ENCODE measurements at regions not wholly inside any gene's neighbourhood (a gene's known extent, or its start where the extent isn't known, plus 50 kb on each side); places are given as distances from the start of the nearest gene placed in this dataset.
"Not testable (repeated sequence)": the region's sequence is repeated elsewhere in the genome, so short reads cannot be mapped to it uniquely, and the experiment has no call there.

DNA sequence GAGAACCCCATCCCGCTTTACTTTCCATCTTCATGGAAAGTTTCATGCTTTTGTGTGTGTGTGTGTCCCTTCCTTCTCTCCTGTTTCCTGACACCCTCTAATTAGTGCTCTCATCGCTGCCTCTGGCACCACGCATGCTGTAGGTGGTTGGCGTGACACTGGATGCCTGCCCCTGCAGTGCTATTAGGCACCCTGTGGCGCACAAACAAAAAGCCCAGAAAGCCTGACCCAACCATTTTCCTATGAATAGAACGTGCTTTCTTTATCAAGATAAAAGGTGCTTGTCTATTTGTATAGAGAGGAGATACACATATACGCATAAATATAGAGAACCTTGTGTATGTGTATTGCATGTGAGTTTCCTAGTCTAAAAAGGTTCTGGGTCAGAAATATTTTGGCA is 120.8 kb upstream of the CDCA7L start:
- intact Hi-C loops (cut with micrococcal nuclease) = no loop called here

- intact Hi-C loops (cut with micrococcal nuclease) = no loop called here
Observed at GRCh38 chr7:22064816-22065215, 119.1 kb upstream of the CDCA7L start.

DNA sequence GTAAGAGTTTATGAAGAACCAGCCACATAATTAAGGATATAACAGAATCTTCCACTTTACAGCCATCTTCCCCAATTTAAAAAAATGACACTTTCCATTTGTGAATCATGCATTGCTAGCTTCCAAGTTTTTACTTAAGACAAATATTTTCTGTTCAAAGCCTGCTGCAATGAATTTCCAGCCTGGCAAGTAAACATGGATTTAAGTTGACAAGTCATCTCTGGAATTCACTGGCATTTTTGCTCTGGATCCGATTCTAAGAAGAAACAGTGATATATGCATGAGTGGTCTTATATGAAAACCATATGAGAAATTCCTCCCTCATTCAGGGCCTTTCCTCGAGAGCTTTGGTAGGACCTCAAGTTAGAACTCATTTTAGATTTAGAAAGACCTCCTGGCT is 116.1 kb upstream of the CDCA7L start:
- intact Hi-C loops (cut with micrococcal nuclease) = no loop called here

DNA sequence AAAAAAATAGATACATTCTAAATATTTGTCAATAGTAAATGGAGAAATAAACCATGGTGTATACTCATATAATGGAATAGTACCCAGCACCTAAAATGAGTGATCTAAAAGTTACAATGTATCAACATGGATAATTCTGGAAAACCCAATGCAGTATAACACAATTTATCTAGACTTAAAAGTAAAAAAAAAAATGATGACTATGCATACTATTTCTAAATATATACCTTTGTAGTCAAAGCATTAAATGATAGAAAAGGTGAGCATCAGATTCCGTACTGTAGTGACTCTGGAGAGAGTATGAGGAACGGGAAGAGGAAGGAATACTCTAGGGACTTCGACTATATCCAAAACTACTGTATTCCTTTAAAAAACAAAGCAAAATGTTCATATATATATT is 115.2 kb upstream of the CDCA7L start:
- intact Hi-C loops (cut with micrococcal nuclease) = no loop called here

GRCh38 chr7:22060197-22060596 is 114.5 kb upstream of the CDCA7L start:
- intact Hi-C loops (cut with micrococcal nuclease) = no loop called here

- intact Hi-C loops (cut with micrococcal nuclease) = no loop called here
Observed at GRCh38 chr7:22055226-22055625, 109.5 kb upstream of the CDCA7L start.

GRCh38 chr7:22052674-22053365 is 107.1 kb upstream of the CDCA7L start:
- intact Hi-C loops (cut with micrococcal nuclease) = no loop called here

- intact Hi-C loops (cut with micrococcal nuclease) = no loop called here
Observed at GRCh38 chr7:22051886-22052673, 106.4 kb upstream of the CDCA7L start.

DNA sequence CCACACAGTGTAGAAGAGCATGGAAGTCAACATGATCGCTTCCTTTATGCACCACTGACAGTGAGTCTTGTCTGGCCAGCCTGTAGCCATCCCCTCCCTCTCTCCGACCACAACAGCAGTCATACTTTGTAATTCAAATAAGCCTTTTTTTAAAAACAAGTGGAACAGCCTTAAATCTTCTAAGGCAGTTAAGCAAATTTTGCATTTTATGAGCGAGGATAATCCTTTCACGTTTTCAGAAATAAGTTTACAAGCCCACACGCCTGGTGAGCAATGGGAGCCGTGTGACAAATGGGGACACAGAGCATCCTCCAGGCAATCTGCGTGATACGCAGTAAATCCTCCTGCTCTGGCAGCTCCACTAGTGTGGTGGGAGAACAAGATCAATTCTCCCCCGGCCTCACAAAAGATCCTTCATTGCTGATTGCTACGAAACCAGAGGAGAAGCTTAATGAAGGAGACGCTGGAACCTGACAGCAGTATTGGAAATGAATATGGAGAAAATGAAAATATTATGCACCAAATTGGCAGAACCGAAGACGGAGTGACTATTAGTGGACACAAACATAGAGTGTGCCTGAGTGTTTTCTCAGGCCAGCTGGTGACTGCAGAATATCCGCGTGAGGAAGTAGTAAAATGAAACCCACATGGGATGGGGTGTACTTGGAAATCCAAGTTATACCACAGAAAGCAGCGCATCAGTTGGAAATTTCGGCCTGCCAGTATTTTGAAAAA is 104.2 kb upstream of the CDCA7L start:
- intact Hi-C loops (cut with micrococcal nuclease) = no loop called here

GRCh38 chr7:22043367-22043766 is 97.7 kb upstream of the CDCA7L start:
- intact Hi-C loops (cut with micrococcal nuclease) = no loop called here

DNA sequence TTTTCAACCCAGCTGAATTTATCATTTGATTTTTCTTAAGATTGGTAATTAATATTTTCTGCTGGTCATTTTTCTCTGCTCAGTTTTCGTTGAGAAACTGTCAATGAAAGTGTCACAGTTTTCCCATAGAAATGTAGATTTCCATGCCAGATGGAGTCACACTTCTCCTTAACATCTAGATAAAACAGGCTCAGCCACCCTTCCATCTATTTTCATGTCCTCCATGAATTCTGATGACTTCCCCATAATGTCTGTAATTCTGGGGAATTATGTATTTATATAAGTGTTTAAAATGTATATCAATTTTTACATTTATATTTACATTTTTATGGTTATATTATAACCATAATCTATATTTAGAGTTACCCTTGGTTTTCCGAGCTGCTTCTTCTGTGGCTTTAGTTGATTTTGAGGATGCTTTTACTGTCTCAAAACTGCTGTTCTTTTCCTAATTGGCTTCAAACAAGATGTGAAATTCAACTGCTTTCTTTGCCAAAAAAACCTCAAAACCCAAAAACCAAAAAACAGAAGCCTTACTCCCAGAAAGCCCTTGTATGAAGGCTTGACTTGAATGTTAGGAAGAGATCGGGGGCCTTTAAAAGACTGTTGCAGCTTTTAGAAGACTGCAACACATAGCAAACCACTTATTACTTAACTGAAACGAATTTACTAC is 95.4 kb upstream of the CDCA7L start:
- intact Hi-C loops (cut with micrococcal nuclease) = no loop called here

DNA sequence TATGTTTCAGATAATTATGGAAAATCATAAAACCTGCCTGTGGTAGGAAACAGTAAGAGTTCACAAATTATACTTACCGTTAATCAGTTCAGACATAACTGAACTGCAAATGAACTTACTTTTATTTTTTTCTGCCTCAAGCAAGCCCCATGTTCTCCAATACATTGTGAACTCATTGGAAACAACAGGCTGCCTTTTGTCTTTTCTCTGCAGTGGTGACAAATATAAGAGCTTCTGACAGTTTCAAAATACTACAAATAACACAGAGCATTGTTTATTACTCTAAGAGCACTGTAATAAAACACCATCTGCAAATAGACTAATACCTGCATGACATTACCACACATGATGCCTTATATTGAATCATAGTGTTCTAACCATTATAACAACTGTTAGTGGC is 94.0 kb upstream of the CDCA7L start:
- intact Hi-C loops (cut with micrococcal nuclease) = no loop called here

GRCh38 chr7:22032356-22032755 is 86.7 kb upstream of the CDCA7L start:
- intact Hi-C loops (cut with micrococcal nuclease) = not testable (repeated sequence)

DNA sequence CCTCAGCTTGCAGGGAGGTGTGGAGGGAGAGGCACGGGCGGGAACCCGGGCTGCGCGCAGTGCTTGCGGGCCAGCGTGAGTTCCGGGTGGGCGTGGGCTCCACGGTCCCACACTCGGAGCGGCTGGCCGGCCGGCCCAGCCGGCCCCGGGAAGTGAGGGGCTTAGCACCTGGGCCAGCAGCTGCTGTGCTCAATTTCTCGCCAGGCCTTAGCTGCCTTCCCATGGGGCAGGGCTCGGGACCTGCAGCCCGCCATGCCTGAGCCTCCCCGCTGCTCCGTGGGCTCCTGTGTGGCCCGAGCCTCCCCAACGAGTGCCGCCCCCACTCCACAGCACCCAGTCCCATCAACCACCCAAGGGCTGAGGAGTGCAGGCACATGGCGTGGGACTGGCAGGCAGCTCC is 83.0 kb upstream of the CDCA7L start:
- intact Hi-C loops (cut with micrococcal nuclease) = not testable (repeated sequence)

DNA sequence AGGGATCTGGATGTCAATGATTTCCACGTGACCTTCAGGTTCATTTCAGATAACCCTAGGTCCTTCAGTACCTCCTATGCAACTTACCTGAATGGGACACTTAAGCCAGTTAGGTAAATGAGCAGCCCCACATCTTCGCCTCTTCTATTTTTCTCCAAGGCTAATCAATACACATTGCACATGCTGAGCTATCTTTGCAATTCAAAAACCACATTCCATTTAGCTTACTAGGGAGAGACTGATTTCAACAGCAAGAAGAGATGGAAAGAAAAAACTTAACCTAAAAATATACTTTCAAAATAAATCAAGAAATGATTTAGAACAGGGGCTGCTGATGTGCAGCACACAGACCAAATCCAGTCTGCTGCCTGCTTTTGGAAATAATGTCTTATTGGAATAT is 81.8 kb upstream of the CDCA7L start:
- intact Hi-C loops (cut with micrococcal nuclease) = no loop called here

DNA sequence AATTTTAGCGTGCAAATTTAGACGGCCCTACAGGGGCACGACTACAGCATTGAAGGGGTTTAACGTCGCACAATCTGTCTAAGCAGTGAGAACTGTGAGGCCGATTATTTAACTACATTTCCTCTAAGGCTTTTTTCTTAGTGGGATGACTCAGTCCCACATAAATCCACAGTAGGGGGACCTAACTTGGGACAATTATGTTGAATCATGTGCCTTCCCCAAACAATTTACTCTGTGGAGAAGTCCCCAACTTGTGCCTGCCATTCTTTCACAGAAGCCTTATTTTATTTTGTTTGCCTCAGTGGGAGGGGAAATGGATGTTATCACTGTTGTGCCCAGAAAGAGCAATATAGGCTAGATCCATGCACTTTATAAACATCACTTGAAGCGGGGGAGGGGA is 80.3 kb upstream of the CDCA7L start:
- intact Hi-C loops (cut with micrococcal nuclease) = no loop called here

- intact Hi-C loops (cut with micrococcal nuclease) = no loop called here
Observed at GRCh38 chr7:22025075-22025474, 79.4 kb upstream of the CDCA7L start.

GRCh38 chr7:22019931-22020330 is 74.2 kb upstream of the CDCA7L start:
- intact Hi-C loops (cut with micrococcal nuclease) = no loop called here

DNA sequence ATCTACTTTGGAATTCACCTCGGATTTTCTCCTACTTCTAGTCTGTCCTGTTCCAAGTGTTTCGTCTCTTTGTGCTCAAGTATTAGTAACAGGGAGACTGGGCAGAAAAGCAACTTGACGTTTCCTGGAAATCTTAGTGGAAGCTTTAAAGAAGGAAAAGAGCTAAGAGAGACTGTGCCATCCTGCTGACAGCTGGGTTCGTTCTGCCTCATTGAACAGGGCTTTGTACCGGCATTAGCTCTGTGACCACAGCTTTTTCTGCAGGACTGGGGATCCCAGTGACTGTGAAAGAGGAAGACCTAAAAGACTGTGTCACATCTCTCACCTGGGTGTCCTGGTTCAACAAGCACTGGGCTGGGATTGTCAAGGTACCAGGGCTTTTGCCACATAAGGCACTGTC is 70.8 kb upstream of the CDCA7L start:
- intact Hi-C loops (cut with micrococcal nuclease) = no loop called here

DNA sequence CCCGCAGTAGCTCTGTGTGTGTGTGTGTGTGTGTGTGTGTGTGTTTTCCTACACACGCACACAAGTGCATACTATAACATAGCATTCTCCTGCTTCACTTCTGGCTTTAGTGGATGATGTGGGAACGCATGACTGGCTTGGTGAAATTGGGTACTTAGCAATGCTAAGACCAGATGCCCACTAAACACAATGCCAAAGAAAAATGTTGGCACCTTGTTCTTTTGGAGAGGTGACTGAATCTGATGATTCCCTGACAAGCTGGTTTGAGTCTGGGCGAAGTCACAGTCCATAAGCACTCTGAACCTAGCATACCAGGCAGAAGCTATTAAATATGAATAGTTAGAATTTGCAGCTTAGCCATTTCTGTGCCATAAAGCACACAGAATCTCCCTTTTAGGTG is 68.0 kb upstream of the CDCA7L start:
- intact Hi-C loops (cut with micrococcal nuclease) = no loop called here

- intact Hi-C loops (cut with micrococcal nuclease) = loop anchor here (10.0 kb wide), 1 partner anchor 574 kb away; no protein-coding TSS in a partner anchor
Observed at GRCh38 chr7:22008683-22009082, 63.0 kb upstream of the CDCA7L start.

GRCh38 chr7:22008087-22008486 is 62.4 kb upstream of the CDCA7L start:
- intact Hi-C loops (cut with micrococcal nuclease) = loop anchor here (10.0 kb wide), 1 partner anchor 573 kb away; no protein-coding TSS in a partner anchor

Measured in T-helper 2 cell treated with Interferon-gamma antibody and Interleukin-4, amounts not matched to agents 100 ng/mL and 5 ng/mL, for 36 hours (primary cell).